Activated CD4-positive, CD25-positive, alpha-beta regulatory T cell treated with anti-CD3 and anti-CD28 coated beads, Interleukin-2, amount 50 U/mL, for 16 hours (primary cell): ENCODE measurements at regions not wholly inside any gene's neighbourhood (a gene's known extent, or its start where the extent isn't known, plus 50 kb on each side); places are given as distances from the start of the nearest gene placed in this dataset.
"Not testable (repeated sequence)": the region's sequence is repeated elsewhere in the genome, so short reads cannot be mapped to it uniquely, and the experiment has no call there.

ENCODE experiments used
- DNase-seq: peaks from one replicate; pipeline ENCODE4 v3.0.0-alpha.2; 2020; ENCODE audit warnings: low read depth, low spot score

DNA sequence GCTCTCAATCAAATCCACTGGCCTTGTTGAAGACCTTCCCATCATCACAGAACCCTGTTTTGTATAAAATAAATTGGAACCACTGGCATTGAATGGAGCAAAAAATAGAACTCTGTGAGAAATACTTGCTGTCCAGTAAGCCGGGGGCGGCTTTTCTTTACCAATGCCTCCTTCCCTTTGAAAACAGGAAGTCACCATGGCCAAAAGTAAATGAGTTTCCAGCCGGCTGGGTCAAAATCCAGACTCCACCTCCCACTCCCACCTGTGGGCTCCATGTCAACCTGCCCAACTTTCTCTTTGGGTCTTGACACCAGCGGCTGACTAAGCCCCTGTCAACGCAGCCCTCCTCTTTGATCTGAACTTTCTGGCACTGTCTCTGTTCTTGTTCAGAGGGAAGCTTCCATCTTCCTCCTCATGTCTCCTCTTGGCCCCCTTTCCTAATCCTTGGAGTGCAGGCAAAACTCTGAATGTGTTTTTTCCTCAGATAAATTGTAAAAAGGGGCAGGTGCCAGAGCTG, 95.2 kb downstream of the TFAP2C start:
- DNase-seq, result no peak

DNA sequence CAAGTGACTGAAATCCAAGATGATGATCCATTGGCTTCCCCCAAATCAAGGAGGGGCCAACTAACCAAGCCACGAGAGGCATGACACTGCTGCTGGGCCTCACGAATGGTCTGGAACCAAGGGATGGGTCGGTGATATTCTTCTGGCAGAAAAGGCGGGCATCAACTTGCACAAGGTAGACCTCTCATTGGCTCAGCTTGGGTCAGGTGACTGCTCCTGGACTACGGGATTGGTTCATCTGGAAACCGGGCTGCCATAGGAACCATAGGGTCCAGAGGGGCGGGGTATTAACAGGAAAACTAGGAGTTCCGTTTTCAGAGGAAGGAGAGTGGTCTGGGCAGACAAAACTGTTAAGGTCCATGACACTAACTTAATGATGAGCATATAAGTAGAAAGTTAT, 100.9 kb downstream of the TFAP2C start:
- no peak for DNase-seq

DNA sequence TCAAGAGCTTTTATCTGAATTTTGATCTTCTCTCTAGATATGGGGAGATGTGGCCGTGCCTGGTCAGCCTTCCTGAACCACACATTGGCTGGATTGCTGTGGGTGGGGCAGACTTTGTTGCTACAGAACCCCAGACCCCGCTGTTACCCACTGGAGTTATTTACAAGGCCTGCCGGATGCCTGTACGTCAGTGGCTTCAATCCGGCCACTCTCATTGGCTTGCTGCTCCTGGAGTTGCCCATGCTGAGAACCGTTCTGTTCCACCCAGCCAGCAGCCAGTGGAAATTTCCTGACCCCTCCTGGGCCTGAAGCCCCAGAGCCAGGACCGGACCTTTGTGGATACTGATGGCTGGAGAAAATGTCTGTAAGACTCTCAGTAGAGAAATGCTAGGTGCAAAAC, 101.9 kb downstream of the TFAP2C start:
- no peak for DNase-seq

DNA sequence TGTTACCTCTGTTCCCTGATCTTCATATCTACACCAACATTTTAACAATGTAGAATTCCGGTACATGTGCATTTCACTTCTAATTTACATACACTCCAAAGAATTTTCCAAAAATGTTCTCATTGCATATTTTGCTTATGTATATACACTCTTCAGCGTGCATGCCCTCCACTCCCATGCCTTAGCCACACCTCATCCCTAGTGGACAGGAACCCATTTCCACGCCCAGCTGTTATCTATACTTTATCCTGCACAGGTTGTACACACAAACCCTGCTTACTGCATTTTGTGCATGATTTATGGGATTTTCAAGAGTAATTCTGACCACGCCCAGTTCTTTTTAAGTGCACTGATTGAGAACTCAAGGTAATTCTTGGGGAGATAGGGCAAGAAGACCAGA, 102.4 kb downstream of the TFAP2C start:
- DNase-seq, result no peak

DNA sequence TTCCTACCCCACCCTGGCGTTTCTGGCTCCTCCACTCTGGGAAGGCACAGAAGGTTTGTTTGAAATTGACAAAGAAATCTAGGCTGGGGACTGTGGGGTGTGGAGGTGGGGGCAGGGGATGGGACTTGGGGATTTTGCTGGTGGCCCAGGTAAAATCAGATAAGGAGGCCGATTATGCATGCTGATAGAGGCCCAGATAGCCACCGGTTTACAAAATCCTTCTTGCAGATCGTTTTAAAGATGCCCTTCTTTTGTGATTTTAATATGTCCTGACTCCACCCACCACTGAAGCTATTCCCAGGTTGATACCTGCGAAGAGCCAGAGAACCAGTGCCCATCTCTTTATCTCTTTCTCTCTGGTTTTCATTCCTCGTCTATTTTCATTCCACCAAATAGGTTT, 104.9 kb downstream of the TFAP2C start:
- no peak for DNase-seq

DNA sequence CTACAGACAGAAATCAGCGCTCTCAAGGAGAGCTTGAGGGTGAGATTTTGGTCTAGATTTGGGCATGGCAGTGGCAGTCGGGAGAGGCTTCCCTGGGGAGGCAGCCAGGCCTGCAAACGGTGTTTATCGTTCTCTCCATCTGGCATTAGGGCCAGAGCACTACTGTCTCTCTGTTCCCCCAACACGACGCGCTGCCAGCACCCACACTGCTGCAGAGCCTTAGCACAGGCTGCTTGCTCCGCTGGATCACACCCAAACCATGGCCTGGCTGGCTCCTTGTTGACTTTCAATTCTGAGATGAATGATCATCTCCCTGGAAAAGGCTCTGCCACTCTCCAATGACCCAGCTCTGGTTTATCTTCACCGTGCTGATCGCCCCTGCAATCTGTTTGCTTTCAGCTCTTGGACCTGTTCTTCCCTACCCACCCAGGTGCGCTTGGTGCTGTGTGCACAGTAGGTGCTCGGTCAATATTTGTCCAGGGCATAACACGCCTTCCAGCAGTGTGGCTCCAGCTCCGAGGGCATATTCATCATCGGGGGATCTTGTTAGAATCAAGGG, 106.1 kb downstream of the TFAP2C start:
- no peak for DNase-seq

DNA sequence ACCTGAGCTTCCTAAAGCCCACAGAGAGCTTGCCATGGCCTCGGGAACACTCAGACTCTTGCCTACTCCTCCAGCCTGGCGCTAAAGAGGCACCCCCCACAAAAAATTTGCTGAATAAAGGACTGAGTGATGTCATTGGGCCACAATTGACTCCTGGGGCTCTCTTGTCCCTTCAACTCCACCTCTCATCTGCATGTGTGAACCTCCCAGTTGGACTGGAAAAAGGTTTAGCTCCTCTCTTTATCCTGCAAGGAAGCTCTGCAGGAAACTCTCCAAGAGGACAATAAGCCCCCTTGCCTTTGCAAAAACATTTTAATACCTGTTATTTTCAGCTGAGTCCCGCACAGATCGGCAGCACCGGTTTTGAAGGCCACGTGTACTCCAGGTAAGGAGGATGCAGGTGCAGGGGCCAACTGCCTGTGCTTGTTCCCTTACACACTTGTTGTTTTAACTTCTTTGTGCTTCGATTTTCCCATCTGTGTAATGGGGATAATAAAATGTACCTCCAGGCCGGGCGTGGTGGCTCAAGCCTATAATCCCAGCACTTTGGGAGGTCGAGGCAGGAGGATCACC, 107.3 kb downstream of the TFAP2C start:
- no peak for DNase-seq

DNA sequence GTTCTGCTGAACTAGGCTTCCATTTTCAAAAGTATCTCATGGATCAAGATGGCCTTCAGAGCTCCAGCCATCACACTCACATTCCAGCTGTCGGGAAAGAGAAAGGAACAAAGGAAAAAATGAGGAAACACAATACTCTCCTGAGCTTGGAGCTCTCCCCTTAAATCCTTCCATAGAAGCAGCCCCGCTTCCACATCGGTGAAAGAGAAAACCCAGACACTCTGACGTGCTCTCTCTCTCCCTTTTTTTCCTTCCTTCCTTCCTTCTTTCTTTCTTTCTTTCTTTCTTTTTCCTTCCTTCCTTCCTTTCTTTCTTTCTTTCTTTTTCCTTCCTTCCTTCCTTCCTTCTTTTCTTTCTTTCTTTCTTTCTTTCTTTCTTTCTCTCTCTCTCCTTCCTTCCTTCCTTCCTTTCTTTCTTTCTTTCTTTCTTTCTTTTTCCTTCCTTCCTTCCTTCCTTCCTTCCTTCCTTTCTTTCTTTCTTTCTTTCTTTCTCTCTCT, 115.3 kb downstream of the TFAP2C start:
- DNase-seq, result not testable (repeated sequence)

DNA sequence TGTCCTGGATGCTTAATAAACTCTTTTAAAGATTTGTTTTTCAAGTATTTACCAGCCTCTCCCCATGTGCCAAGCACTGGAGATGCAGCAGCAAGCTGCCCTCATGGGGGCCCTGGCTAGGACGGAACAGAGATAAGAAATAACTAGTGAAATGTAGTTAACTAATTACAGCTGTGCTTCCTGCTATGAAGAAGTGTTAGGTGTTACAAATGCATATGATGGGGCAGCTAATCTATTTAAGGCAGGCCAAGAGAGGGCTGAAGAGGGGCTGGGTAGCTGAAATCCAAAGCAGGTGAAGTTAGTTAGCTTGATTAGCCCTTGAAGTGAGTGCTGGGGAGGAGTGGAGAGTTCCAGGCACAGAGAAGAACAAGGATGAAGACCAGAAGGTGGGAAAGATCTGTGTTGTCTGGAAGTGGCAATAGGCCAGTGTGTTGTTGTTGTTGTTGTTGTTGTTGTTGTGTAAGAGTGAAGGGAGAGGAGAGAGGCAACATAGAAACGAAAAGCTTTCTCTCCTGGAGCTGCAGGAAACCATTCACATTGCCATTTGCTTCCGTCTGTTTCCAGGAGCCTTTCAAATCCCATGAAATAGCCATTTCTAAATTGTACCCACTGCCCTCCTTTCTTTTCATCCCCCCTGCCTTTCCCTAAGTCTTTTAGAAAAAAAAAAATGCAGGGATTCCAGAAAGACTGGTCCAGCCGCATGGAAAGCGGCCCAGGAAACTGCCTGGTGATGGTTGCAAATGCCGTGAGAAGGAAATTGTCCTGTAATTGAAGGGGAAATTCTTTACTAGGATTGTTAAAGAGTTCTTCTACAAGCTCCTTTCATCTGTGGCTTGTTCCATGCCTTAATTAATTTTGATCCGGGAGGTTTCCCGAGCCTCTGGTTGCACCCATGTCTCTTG, 119.6 kb downstream of the TFAP2C start:
- DNase-seq, result no peak

DNA sequence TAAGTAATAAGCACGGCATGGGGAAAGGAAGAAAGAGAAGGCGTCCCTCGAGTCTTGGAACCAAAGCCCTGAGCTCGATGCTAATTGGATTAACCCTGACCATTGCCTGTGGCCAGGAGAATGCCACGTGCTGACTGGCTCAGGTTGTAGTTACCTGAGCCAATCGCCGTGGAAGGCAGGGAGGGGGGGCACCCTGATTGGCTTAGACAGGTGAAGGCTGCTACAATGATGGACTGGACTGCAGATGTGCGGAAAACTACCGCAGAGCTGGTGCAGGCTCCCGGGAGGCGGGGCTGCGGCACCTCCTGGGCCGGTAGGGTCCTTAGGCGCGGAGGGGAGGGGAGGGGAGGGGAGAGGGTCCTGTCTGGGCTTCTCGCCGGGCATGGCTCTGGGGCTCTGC, 121.3 kb downstream of the TFAP2C start:
- DNase-seq, result no peak

DNA sequence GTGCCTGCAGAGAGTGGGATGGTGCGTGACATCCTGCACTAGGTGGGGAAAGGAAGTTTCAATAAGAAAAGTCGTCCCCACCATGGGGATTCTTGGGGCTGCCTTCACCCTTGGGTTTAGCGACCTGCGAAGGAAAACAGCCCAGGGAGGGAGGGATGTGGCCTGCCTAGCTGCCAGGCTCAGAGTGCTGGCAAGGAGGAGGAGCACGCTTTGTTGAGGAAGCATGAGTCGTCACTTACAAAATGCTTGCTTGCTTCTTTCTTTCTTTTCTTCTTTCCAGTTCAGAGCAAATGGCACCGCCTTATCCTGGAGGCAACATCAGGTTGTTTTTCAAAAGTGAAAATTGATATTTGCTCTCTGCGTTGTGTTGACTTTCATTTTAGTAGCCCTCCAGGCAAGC, 123.2 kb downstream of the TFAP2C start:
- DNase-seq, result no peak

DNA sequence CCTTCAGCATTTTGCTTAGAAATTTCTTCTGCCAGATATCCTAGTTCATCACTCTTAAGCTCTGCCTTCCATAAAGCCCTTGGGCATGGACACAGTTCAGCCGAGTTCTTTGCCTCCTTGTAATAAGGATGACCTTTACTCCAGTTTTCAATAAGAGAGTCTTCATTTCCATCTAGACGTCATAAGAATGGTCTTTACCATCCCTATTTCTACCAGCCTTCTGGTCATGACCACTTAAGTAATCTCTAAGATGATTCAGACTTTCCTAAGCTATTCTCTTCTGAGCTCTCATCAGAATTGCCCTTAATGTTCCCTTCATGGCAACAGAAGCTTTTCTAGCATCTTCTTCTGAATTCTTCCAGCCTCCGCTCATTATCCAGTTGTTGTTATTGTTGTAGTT, 126.1 kb downstream of the TFAP2C start:
- DNase-seq, result no peak

DNA sequence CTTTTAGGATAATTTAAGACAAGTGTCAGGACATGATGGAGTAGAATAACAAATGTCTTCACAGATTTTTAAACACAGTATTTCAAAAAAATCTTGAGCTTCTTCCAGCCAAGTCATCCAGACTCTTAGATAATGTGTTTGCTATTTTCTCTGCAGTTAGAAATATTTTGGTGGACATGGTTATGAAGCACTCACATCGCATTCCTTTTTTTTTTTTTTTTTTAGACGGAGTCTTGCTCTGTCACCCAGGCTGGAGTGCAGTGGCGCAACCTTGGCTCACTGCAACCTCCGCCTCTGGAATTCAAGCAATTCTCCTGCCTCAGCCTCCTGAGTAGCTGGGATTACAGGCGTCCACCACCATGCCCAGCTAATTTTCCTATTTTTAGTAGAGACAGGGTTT, 127.6 kb downstream of the TFAP2C start:
- not testable (repeated sequence) for DNase-seq

DNA sequence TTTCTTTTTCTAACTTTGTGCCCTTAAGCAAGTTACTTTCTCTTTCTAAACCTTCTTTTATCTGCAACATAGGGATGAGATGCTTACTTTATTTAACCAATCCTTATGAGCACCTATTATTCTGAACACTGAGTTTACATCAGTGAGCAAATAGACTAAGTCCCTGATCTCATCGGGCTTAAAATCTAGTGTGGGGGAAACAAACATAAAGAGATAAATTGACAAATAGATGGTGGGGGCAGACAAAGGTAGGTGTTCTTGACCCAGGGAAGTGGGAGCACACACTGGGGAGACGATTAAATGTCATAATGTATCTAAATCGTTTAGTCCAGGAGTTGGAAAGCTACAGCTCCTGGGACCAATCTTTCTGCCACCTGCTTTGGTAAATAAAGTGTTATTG, 129.6 kb downstream of the TFAP2C start:
- no peak for DNase-seq

DNA sequence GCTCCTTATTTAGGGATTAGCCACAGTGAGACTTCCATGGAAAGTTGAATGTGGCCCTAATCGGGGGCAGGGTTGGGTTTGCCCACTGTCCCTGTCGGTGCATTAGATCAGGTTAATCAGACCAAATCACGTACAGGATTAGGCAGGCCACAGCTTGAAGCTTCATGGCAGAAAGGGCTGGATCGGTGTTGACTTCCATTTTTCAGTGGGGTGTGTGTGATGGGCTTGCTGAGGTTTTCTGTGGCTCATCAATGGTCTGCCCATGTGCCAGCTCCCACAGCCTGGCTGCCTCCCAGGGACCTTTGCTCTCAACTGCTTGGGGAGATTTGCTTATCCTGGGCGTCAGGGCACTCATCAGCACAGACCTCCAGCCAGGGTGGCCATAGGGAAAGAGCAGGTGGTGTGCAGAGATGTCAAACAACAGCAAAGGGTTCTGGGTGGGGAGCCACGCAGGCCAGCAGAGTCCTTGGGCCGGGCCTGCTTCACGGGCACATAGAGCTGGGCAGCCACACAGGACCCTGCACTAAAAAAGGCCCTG, 130.7 kb downstream of the TFAP2C start:
- no peak for DNase-seq

DNA sequence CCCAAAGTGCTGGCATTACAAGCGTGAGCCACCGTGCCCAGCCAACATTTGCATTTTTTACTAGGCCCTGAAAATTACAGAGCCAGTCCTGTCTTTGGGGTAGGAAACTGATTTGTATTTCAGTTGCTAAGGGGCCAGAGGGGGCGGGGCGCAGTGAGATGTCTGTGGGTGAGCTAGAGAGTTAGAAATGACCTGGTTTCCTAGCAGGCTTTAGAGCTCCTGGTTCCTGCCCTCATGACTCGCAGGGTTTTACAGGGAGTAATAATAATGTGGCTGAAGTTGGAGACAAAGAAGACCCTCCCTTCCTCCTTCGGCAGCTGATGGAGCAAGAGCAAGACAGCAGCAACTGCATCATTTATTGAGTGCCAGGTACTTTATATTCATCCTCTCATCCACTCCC, 131.5 kb downstream of the TFAP2C start:
- no peak for DNase-seq

DNA sequence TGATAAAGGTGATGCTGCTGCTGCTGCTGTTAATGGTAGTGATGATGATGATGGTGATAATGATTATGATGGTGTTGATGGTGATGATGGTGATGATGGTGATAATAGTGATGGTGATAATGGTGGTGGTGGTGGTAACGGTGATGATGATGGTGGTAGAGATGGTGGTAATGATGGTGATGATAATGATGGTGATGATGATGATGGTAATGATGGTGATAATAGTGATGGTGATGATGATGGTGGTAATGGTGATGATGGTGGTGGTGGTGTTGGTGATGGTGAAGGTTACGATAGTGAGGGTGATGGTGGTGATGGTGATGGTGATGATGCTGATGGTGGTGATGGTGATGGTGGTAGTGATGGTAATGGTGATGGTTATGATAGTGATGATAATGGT, 132.3 kb downstream of the TFAP2C start:
- no peak for DNase-seq

DNA sequence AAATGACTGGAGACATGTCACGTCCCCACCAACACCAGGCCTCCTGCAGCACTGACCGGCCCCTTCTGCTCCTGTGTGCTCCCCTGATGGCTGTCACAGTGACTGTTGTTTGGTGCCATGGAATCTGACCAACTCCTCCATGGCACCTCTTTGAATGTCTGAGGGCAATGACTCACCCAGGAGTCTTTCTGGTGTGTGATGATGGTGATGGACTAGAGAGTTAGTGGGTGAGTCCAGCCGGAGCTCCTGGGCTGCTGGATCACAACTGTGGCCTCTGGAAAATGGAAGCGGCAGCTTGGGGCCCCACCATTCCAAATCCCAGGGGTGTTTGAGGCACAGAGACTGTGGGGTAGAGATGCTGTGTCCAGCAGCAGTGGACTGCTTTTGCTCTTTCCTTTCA, 133.3 kb downstream of the TFAP2C start:
- no peak for DNase-seq

DNA sequence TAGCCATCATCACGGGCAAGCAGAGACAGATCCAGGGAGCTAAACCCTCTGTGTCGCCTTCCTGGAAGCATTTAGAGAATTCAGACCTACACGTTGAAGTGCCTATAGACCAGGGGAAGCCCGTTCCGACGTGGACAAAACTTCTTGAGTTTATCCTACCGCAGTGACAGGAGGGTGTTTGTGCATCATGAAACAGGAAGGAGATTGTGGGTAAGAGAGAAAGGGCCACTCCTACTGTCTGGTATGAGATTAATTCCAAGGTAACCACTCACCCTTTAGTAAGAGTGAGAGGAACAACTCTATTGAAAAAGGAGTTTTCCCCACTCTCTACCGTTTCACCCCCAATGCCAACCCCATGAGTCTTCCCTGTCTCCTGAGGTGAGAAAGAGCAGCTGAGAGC, 133.7 kb downstream of the TFAP2C start:
- DNase-seq, result no peak

DNA sequence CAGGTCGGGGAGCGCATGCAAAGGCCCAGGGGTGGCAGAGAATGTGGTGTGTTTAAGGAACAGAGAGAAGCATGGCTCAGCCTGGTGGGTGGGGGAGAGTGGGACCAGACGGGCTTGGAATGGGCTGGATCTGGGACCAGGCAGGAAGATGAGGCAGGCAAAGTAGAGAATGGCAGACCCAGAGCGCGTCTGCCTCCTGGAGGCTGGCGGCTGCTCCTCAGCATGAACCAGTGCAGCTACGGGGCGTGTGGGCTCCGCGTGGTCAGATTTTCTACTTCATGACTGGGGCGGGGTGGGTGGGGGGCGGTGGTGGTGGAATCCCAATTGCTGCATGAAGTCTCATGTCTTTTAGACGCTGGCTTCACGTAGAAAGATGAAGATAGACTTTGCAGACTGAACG, 135.6 kb downstream of the TFAP2C start:
- DNase-seq, result no peak

DNA sequence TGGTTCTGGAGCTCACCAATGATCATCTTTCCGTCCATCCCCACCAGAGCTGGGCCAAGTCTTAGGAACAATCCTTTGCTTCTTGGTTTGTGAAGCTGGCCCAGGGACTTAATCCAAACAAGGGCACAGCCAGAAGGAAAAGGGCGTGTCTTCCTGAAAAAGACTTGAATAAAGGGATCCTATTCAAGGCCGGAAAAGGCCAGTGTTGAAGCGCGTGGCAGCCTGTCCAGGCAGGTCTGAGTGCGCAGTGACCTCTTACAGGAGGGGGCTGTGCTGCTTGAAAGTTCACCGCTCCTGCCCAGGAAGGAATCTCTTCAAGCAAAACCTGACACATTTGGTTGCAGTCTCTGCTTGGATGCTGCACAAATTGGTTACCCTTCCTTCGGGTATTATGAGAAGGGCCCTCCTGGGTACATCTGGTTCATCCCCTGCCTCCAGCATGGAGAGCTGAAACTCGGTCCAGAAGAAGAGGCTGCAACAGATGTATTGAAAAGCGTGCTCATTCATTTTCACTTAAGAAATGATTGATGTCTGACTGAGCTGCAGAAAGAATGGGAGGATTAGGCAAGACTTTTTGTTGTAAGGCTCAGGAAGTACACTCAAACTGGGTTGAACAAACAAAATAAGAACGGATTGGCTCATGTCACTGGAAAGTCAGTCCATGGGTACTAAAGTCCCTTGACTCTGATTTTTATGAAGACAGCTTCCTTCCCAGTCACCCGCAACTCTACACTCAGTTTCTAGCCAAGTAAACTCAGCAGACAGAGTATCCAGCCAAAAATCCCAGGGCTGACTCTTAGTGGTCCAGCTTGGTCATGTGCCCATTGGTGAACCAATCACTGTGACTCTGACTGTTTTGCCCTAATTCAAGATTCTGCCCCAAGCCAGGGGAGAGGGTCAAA, 136.3 kb downstream of the TFAP2C start:
- DNase-seq, result no peak
